RWPE2 (cell line): ENCODE measurements at regions not wholly inside any gene's neighbourhood (a gene's known extent, or its start where the extent isn't known, plus 50 kb on each side); places are given as distances from the start of the nearest gene placed in this dataset.

Experiments
- ATAC-seq: fragments of 200-7000 bp; cut with Tn5 transposase; 3 replicates; pipeline ENCODE4 v1.9.1; 2021; ENCODE audit warnings: low read depth
- DNase-seq: peaks from one replicate; pipeline ENCODE4 v3.0.0-alpha.2; 2020; ENCODE audit warnings: low spot score
- H3K27ac ChIP-seq: fragments of 450-650 bp; 2 replicates; pipeline ENCODE4 v1.5.1; 2017; ENCODE audit warnings: mild to moderate bottlenecking; ENCODE audit not compliant: poor library complexity, severe bottlenecking
- H3K27me3 ChIP-seq: fragments of 250-450 bp; sonication (Bioruptor Pico); 2 replicates; pipeline ENCODE4 v1.5.1; 2021; ENCODE audit warnings: mild to moderate bottlenecking, moderate library complexity; ENCODE audit not compliant: insufficient read depth, poor library complexity, severe bottlenecking
- H3K36me3 ChIP-seq: fragments of 250-450 bp; sonication (Bioruptor Pico); 2 replicates; pipeline ENCODE4 v1.5.1; 2020; ENCODE audit warnings: low read depth, mild to moderate bottlenecking, moderate library complexity
- H3K4me1 ChIP-seq: fragments of 250-450 bp; sonication (Bioruptor Pico); 2 replicates; pipeline ENCODE4 v1.5.1; 2021; ENCODE audit warnings: mild to moderate bottlenecking, moderate library complexity; ENCODE audit not compliant: insufficient read depth, poor library complexity, severe bottlenecking
- H3K4me3 ChIP-seq: fragments of 250-450 bp; sonication (Bioruptor Pico); 2 replicates; pipeline ENCODE4 v1.5.1; 2021; ENCODE audit warnings: mild to moderate bottlenecking, moderate library complexity; ENCODE audit not compliant: severe bottlenecking
- H3K9me3 ChIP-seq: fragments of 250-450 bp; sonication (Bioruptor Pico); 2 replicates; pipeline ENCODE4 v1.5.1; 2021; ENCODE audit warnings: mild to moderate bottlenecking, moderate library complexity; ENCODE audit not compliant: severe bottlenecking
- TF ChIP-seq, protein P1 (sequence below): fragments of 450-650 bp; IDR thresholded peaks from one replicate; pipeline ENCODE4 v1.5.1; 2017; ENCODE audit warnings: mild to moderate bottlenecking, moderate library complexity; ENCODE audit not compliant: poor library complexity, severe bottlenecking

DNA sequence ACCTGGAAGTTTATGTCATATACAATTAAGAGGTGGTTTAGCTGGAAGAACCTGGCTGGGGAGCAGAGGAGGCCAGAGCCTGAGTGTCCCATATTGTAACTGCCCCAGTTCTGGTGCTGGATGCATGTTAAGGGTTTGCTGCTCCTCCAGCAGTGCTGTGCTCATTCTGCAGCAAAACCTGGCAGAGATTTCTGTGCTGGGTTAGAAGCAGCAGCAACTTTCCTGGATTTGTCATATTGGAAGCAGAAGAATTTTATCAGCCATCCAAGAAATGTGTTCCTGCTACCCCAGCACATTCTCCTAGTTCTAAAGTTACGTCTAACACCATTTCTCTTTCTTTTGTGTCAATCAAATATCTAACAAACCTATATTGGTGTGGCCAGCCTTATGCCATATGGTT, 284.1 kb downstream of the TDRD15 start:
- ATAC-seq = no peak
- TF ChIP-seq, protein P1, sequence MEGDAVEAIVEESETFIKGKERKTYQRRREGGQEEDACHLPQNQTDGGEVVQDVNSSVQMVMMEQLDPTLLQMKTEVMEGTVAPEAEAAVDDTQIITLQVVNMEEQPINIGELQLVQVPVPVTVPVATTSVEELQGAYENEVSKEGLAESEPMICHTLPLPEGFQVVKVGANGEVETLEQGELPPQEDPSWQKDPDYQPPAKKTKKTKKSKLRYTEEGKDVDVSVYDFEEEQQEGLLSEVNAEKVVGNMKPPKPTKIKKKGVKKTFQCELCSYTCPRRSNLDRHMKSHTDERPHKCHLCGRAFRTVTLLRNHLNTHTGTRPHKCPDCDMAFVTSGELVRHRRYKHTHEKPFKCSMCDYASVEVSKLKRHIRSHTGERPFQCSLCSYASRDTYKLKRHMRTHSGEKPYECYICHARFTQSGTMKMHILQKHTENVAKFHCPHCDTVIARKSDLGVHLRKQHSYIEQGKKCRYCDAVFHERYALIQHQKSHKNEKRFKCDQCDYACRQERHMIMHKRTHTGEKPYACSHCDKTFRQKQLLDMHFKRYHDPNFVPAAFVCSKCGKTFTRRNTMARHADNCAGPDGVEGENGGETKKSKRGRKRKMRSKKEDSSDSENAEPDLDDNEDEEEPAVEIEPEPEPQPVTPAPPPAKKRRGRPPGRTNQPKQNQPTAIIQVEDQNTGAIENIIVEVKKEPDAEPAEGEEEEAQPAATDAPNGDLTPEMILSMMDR = no peak
- no peaks in the 10 kb centered on the region for H3K9me3 ChIP-seq
- H3K27ac ChIP-seq = no peak overlapping the region
- no peaks in the 10 kb centered on the region for H3K27me3 ChIP-seq
- H3K4me1 ChIP-seq = no peaks in the 10 kb centered on the region
- H3K4me3 ChIP-seq = no peak overlapping the region
- no peak for DNase-seq
- H3K36me3 ChIP-seq = no peaks in the 10 kb centered on the region

DNA sequence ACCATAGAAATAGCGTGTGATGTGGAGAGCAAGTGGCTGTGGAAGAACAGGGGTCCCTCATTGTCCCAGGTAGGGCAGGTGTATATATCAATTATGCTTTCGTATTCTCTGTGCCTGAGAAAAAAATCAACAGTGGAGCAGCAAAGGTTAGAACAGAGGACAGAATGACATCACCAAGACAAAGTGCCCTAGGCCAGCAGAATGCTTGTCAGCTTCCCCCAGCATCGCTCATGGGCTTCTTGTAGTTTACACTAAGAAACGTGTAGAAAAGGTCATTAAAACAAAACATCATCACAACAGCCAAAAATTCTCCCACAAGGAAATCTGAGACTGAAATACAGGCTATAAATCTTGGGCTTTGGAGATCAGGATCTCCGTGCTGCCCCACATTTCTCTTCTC, 288.0 kb downstream of the TDRD15 start:
- no peak for DNase-seq

DNA sequence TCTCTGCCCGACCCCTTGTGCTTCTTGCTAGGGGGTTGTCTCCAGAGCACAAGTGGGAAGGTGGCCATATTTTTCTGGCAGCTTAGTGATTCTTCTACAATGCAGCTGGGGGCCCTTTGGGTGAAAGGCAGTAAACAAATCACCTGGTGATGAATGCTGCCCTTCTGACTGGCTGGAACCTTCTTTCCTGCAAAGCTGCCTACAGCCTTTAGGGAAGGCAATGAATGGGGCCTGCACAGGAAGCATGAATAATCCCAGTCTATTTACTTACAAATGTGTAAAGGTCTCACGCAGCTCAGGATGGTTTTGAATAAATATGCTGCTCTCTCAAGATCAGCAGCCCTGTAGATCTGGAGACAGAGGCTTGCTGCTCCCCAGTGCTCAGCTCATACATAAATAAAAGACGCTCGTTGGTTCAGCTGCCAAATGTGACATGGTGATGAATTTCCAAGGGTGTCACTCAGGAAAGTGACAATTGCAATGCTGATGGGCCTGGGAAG, 289.2 kb downstream of the TDRD15 start:
- H3K36me3 ChIP-seq = no peaks in the 10 kb centered on the region
- no peak overlapping the region for H3K4me3 ChIP-seq
- no peaks in the 10 kb centered on the region for H3K27me3 ChIP-seq
- TF ChIP-seq, protein P1 = no peak
- H3K27ac ChIP-seq = no peak overlapping the region
- H3K9me3 ChIP-seq = no peaks in the 10 kb centered on the region
- no peaks in the 10 kb centered on the region for H3K4me1 ChIP-seq
- DNase-seq (no peak), ATAC-seq (no peak)

More for the DNA sequence above, 288.0 kb downstream of the TDRD15 start:
- ATAC-seq = no peak
- Histone ChIP-seq H3K4me1 (no peaks in the 10 kb centered on the region), H3K27ac (no peak overlapping the region), H3K27me3 (no peaks in the 10 kb centered on the region), H3K9me3 (no peaks in the 10 kb centered on the region), H3K4me3 (no peak overlapping the region), H3K36me3 (no peaks in the 10 kb centered on the region)
- TF ChIP-seq, protein P1 = no peak

DNA sequence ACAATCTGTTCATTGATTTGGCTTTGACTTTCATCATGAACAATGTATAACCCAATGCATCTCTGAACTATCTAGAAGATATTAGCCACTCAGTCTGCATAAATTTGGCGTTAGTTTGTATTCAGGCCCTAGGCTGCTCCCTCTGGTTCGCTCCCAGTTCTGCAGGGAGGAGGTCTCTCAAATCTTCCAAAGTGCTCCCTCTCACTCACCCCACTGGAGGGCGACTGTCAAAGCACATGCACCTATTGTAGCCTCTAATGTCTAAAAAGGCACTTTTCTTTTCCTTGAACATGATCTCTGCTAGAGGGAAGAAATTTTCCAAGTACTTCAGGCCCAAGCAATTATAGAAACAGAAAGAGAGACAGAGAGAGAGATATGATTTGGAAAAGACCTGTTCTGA, 291.5 kb downstream of the TDRD15 start:
- H3K36me3 ChIP-seq = no peaks in the 10 kb centered on the region
- TF ChIP-seq, protein P1 = peak; percentile 10
- no peaks in the 10 kb centered on the region for H3K27me3 ChIP-seq
- ATAC-seq (no peak), DNase-seq (no peak)
- H3K4me3 ChIP-seq = no peak overlapping the region
- H3K27ac ChIP-seq = no peak overlapping the region
- no peaks in the 10 kb centered on the region for H3K9me3 ChIP-seq
- no peaks in the 10 kb centered on the region for H3K4me1 ChIP-seq

DNA sequence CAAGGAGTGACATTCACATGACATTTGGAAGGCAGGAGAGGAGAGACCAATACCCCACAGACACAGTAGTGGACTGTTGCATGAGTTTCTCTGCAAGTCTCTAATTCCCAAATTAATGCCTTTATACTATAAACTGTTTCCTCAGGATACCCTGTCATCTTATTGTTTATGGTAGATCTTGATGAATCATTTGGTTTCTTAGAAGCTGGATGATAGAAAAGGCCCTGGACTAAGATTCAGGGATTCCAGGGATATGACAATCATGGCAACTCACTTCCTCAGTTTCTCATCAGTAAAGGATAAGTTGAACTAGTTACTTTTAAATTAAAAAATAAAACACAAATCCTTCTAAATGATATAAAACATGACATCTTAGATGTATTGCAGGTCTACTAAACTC, 292.5 kb downstream of the TDRD15 start:
- no peak for ATAC-seq
- no peaks in the 10 kb centered on the region for H3K9me3 ChIP-seq
- TF ChIP-seq, protein P1 = no peak

More for the DNA sequence above, 292.5 kb downstream of the TDRD15 start:
- no peaks in the 10 kb centered on the region for H3K27me3 ChIP-seq
- DNase-seq = no peak
- no peaks in the 10 kb centered on the region for H3K4me1 ChIP-seq
- H3K36me3 ChIP-seq = no peaks in the 10 kb centered on the region
- no peak overlapping the region for H3K27ac ChIP-seq
- H3K4me3 ChIP-seq = no peak overlapping the region
